Fibroblast of skin of right biceps (primary cell): ENCODE measurements at regions not wholly inside any gene's neighbourhood (a gene's known extent, or its start where the extent isn't known, plus 50 kb on each side); places are given as distances from the start of the nearest gene placed in this dataset.

Experiments used
- DNase-seq: peaks from one replicate; pipeline ENCODE4 v3.0.0-alpha.2; 2013

GRCh38 chr6:28737750-28738395 lies 185.9 kb downstream of the TRIM27 start:
- DNase-seq = no peak

- no peak for DNase-seq
Observed at GRCh38 chr6:28738396-28738765, 185.4 kb downstream of the TRIM27 start.

- DNase-seq = no peak
Observed at GRCh38 chr6:28741363-28741762, 182.4 kb downstream of the TRIM27 start.

- DNase-seq = peak; percentile 77
Observed at GRCh38 chr6:28742668-28743270, 181.0 kb downstream of the TRIM27 start.

- no peak for DNase-seq
Observed at GRCh38 chr6:28743271-28743789, 180.5 kb downstream of the TRIM27 start.

- no peak for DNase-seq
Observed at GRCh38 chr6:28747083-28747630, 176.6 kb downstream of the TRIM27 start.

DNA sequence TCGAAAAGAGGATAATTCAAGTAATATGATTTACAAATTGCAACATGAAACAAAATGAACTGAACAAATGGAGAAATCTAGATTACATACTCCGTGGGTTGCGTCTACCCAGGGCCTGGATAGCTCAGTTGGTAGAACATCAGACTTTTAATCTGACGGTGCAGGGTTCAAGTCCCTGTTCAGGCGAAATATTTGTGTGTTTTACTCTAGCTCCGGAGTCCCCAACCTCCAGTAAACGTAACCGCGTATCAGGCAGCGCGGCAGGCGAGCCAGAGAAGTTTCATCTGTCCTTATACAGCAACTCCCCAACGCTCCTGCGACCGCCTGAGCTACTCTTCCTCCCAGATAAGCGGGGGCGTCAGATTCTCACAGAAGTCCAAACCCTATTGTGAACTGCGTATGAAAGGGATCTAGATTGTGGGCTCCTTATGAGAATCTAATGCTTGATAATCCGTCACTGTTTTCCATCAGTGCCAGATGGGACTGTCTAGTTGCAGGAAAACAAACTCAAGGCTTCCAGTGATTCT lies 176.1 kb downstream of the TRIM27 start:
- DNase-seq = peak; percentile 83

DNA sequence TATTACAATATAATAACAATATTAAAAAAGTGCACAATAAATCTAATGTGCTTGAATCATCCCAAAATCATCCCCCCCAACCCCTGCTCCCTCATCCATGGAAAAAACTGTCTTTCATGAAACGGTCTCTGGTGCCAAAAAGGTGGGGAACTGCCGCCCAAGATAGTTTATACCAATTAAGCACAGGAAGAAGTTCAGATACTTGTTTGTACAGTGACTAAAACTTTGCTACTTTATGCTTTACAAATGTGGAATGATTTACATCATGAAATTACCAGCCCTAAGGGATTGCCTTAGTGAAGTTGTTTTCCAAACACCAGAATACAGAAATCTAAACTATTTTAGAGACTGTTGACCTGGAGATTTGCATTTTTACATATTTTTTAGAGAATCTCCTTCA lies 175.6 kb downstream of the TRIM27 start:
- no peak for DNase-seq

DNA sequence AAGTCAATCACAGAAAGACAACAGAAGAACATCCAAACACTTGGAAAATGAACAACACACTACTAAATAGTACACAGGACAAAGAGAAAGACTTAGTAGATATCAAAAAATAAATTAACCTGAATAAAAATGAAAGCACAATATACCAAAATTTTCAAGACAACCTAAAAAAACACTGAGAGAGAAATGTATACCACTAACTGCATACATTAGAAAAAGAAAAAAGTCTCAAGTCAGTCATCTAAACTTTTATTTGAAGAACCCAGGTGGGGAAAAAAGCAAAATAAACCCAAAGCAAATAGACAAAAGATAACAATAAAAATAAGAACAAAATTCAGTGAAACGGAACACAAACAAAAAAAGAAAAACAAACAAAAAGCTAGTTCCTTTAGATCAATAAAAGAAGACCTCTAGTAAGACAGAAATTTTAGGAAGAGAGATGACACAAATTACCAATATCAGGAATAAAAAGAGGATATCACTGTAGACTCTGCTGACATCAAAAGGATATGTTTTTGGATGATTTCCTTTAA lies 172.8 kb downstream of the TRIM27 start:
- DNase-seq = no peak

GRCh38 chr6:28751514-28751913 lies 172.3 kb downstream of the TRIM27 start:
- no peak for DNase-seq

DNA sequence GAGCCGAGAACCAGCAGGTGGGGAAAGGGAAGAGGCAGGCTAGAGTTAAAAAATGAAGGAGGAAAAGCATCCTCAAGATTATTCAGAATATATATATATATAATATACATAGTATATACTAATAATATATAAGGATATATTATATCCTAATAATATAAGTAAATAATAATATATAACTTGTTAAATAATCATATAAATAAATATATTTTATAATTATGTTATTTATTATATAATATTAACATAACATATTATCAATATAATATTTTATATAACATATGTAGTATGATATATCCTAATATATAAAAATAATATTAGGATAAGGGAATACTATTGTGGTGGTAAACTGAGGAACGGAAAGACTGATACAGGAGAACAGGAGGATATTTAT lies 171.8 kb downstream of the TRIM27 start:
- no peak for DNase-seq

GRCh38 chr6:28757429-28758045 lies 166.2 kb downstream of the TRIM27 start:
- DNase-seq = no peak

DNA sequence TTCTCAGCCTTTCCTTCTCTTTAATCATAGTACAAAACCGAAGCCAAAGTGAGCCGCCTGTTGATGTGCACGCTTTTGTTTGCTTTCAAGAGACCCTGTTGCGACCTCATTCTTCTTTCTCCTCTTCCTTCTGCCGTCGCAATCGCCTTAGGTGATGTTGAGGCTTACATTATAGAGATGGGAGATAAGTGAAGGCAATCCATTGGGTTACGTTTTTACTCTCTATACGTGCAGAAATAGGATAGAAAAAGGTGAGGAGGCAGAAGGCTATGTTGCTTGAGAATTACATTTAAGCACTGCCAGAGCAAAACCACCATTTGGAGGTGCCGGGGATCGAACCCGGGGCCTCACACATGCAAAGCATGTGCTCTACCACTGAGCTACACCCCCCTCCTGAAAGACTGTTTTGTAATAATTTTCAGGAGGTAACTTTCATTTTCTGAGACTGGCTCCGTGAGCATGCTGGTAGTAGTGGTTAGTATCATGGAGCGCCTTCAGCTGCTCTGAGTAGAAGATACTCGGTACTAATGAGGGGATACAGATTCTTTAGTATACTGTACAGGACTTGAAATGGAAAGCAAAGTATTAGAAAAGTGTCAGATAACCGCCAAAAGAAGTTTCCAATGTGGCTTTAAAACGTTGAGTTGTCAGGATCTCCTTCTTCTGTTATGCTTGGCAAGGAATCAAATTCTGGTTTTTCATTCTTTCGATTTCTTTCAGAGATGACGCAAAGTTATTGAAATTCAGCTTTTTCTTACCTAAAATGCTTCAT lies 165.6 kb downstream of the TRIM27 start:
- peak; percentile 34 for DNase-seq

GRCh38 chr6:28758818-28759235 lies 165.0 kb downstream of the TRIM27 start:
- no peak for DNase-seq

- no peak for DNase-seq
Observed at GRCh38 chr6:28764014-28764723, 159.6 kb downstream of the TRIM27 start.

- DNase-seq = no peak
Observed at GRCh38 chr6:28764761-28765282, 159.0 kb downstream of the TRIM27 start.

GRCh38 chr6:28765978-28766351 lies 157.8 kb downstream of the TRIM27 start:
- no peak for DNase-seq

GRCh38 chr6:28766426-28766825 lies 157.4 kb downstream of the TRIM27 start:
- no peak for DNase-seq

DNA sequence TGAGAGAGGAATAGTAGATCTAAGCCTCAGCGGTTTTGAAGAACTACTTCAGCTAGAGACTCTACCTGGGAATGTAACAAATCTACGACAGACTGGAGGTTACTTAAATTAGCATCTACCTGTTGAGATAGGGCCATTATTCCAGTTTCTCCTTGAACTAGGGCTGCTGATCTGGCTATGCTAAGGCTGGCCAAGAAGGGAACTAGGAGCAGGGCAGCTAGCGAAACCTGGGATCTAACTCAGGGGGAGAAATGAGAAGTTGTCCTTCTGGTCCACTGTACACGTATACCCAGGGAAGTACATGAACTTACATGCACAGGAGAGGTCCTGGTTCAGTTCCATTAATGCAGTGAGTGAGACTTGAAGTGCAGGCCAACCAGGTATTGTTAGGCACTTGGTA lies 156.7 kb downstream of the TRIM27 start:
- no peak for DNase-seq

DNA sequence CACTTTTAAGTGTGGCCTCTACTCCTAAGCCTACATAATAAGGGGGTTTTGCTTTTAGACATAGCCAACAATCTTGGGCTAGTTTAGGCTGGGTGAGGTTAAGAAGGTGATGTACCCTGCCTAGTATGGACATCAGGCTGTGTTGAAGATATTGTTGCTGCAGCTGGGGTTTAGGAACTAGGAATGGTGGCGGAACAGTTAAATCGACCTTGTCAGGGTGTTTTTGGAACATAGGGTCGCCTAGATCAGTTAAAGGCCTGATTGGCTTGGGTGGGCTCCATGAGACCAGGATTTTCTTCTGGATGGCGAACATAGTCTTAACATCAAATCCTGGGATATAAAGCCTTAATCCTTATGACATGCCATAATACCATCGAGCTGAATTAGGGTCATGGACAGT lies 156.1 kb downstream of the TRIM27 start:
- DNase-seq = no peak

DNA sequence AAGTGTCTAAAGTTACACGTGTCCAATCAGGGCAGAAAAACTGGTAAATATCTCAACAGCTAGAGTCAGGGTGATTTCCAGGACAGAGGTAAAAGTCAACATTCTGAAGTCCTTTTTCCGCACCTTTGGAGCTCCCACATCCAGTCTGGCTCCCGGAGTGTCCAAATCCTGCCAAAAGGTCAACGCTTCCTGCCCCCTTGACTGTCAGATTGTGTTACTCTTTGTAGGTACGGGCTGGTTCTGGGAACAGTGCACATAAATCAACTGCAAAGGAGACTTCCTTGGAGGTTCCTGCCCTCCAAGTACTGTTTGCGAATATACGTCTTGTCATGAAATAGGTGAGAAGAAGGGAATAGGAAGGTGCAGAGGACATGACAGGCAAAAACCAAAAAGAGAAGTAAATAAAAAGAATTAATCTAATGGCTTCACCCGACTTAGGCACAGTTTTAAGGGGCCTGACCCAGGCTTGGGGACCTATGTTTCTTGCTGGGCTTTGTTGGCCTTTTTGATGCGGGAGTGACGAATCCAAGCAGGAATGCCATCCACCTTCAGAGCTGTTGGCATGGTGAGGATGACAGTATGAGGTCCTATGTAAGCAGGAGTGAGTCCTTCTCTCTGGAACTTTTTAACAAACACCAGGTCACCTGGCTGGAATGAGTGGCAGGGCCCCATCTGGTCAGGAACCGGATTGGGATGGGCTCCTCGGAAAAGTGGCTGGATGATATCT lies 155.4 kb downstream of the TRIM27 start:
- no peak for DNase-seq
